ENCODE measurements at regions not wholly inside any gene's neighbourhood (a gene's known extent, or its start where the extent isn't known, plus 50 kb on each side); places are given as distances from the start of the nearest gene placed in this dataset.
A peak's percentile ranks its signal among the peaks of the same experiment; 100 is the strongest.
"Not testable (repeated sequence)": the region's sequence is repeated elsewhere in the genome, so short reads cannot be mapped to it uniquely, and the experiment has no call there.

GRCh38 chr9:62843145-62843544 lies 1653.3 kb downstream of the SPATA31A7 start:
- not testable (repeated sequence) for H3K18ac ChIP-seq (ENCODE audit: insufficient read length, low read depth, low read length); H3K4me2 ChIP-seq (ENCODE audit: insufficient read depth, insufficient read length, low read length); H3K23me2 ChIP-seq (ENCODE audit: insufficient read length, low read depth, low read length, poor library complexity, severe bottlenecking); H3K9me3 ChIP-seq (ENCODE audit: control insufficient read depth, low read depth, low read length); H3K36me3 Mint-ChIP-seq (ENCODE audit: insufficient read depth in 1 of 3, low read depth in 3 of 3); H2AFZ ChIP-seq (ENCODE audit: low read length); H3K27ac ChIP-seq (ENCODE audit: insufficient read length, low read depth, low read length); H4K8ac ChIP-seq (replicated peaks; ENCODE audit: insufficient read length, low read depth, low read length); H2BK15ac ChIP-seq (ENCODE audit: low read depth, low read length); H3K4ac ChIP-seq (ENCODE audit: low read depth, low read length); H4K5ac ChIP-seq (ENCODE audit: insufficient read length, low read depth, low read length); H4K91ac ChIP-seq (ENCODE audit: insufficient read length, low read depth, low read length); H3K79me2 ChIP-seq (ENCODE audit: insufficient read depth, low read length); H2BK12ac ChIP-seq (ENCODE audit: insufficient read length, low read depth, low read length); H3K27ac Mint-ChIP-seq; H3K79me1 ChIP-seq (ENCODE audit: insufficient read depth, low read depth, low read length, poor library complexity, severe bottlenecking); H3K4me3 Mint-ChIP-seq; H2BK5ac ChIP-seq (ENCODE audit: insufficient read length, low read length); H3K14ac ChIP-seq (ENCODE audit: insufficient read depth, low read length); H2BK20ac ChIP-seq (ENCODE audit: low read depth, low read length, poor library complexity, severe bottlenecking); H2AK5ac ChIP-seq (ENCODE audit: insufficient read length, low read length); H3T11ph ChIP-seq (ENCODE audit: low read length); H2BK120ac ChIP-seq (ENCODE audit: low read depth, low read length, poor library complexity, severe bottlenecking); H3K4me1 ChIP-seq (ENCODE audit: insufficient read depth, low read length); H3K56ac ChIP-seq (ENCODE audit: insufficient read length, low read depth, low read length); H3K9ac ChIP-seq (ENCODE audit: extremely low read depth, insufficient read length, low read length); H3K9me3 Mint-ChIP-seq; H4K20me1 ChIP-seq (ENCODE audit: control insufficient read depth, insufficient read depth, insufficient read length); H3K4me1 Mint-ChIP-seq; H3K23ac ChIP-seq (ENCODE audit: insufficient read length, low read depth, low read length)
- peaks cover 65% of the 10 kb centered on the region for H3K27me3 Mint-ChIP-seq (ENCODE audit: low read depth)
- peak; percentile 35 for DNase-seq
- peaks cover 21% of the 10 kb centered on the region for H3K27me3 ChIP-seq (ENCODE audit: insufficient read depth, low read length)
- WGBS (ENCODE audit: extremely low coverage, insufficient read length, low lambda C conversion rate): no CpG with 5 or more reads among the region's 9 CpGs

- not testable (repeated sequence) for H3K4ac ChIP-seq (ENCODE audit: low read depth, low read length); H3K23ac ChIP-seq (ENCODE audit: insufficient read length, low read depth, low read length); H4K5ac ChIP-seq (ENCODE audit: insufficient read length, low read depth, low read length); H3K79me2 ChIP-seq (ENCODE audit: insufficient read depth, low read length); H3K27ac ChIP-seq (ENCODE audit: insufficient read length, low read depth, low read length); H3K14ac ChIP-seq (ENCODE audit: insufficient read depth, low read length); H2BK5ac ChIP-seq (ENCODE audit: insufficient read length, low read length); H3K4me1 Mint-ChIP-seq; H3T11ph ChIP-seq (ENCODE audit: low read length); DNase-seq; H3K18ac ChIP-seq (ENCODE audit: insufficient read length, low read depth, low read length); H2BK15ac ChIP-seq (ENCODE audit: low read depth, low read length); H3K27ac Mint-ChIP-seq; H3K4me1 ChIP-seq (ENCODE audit: insufficient read depth, low read length); H4K91ac ChIP-seq (ENCODE audit: insufficient read length, low read depth, low read length); H3K56ac ChIP-seq (ENCODE audit: insufficient read length, low read depth, low read length); H3K9ac ChIP-seq (ENCODE audit: extremely low read depth, insufficient read length, low read length); H3K4me2 ChIP-seq (ENCODE audit: insufficient read depth, insufficient read length, low read length); H4K20me1 ChIP-seq (ENCODE audit: control insufficient read depth, insufficient read depth, insufficient read length); H3K79me1 ChIP-seq (ENCODE audit: insufficient read depth, low read depth, low read length, poor library complexity, severe bottlenecking); H2BK20ac ChIP-seq (ENCODE audit: low read depth, low read length, poor library complexity, severe bottlenecking); H2BK12ac ChIP-seq (ENCODE audit: insufficient read length, low read depth, low read length); H3K9me3 ChIP-seq (ENCODE audit: control insufficient read depth, low read depth, low read length); H3K23me2 ChIP-seq (ENCODE audit: insufficient read length, low read depth, low read length, poor library complexity, severe bottlenecking); H4K8ac ChIP-seq (replicated peaks; ENCODE audit: insufficient read length, low read depth, low read length); H3K4me3 Mint-ChIP-seq; H2AFZ ChIP-seq (ENCODE audit: low read length); H2BK120ac ChIP-seq (ENCODE audit: low read depth, low read length, poor library complexity, severe bottlenecking); H2AK5ac ChIP-seq (ENCODE audit: insufficient read length, low read length); H3K36me3 Mint-ChIP-seq (ENCODE audit: insufficient read depth in 1 of 3, low read depth in 3 of 3); H3K9me3 Mint-ChIP-seq
- peaks cover 61% of the 10 kb centered on the region for H3K27me3 Mint-ChIP-seq (ENCODE audit: low read depth)
- H3K27me3 ChIP-seq (ENCODE audit: insufficient read depth, low read length): peaks cover 16% of the 10 kb centered on the region
- no CpG with 5 or more reads among the region's 15 CpGs for WGBS (ENCODE audit: extremely low coverage, insufficient read length, low lambda C conversion rate)
Measured at GRCh38 chr9:62843706-62844290, 1654.0 kb downstream of the SPATA31A7 start.
